ENCODE measurements at regions not wholly inside any gene's neighbourhood (a gene's known extent, or its start where the extent isn't known, plus 50 kb on each side); places are given as distances from the start of the nearest gene placed in this dataset.

- H3K4me3 ChIP-seq (replicated peaks; ENCODE audit: insufficient read depth, low read length): no peak overlapping the region
- TF ChIP-seq POLR2AphosphoS5 (IDR thresholded peaks at IDR 0.05; ENCODE audit: low read depth) (no peak), REST (IDR thresholded peaks at IDR 0.05; ENCODE audit: insufficient replicate concordance, low read depth) (no peak), SPI1 (IDR thresholded peaks at IDR 0.05; ENCODE audit: borderline replicate concordance, low read depth) (no peak), CTCF (IDR thresholded peaks at IDR 0.05; ENCODE audit: insufficient read depth, low read length) (no peak), GABPA (IDR thresholded peaks at IDR 0.05; ENCODE audit: low read depth) (no peak)
- no peak for DNase-seq (ENCODE audit: low read depth in 1 of 2, low spot score in 1 of 2)
- no peak overlapping the region for H3K27ac ChIP-seq (replicated peaks)
- no peaks in the 10 kb centered on the region for H3K27me3 ChIP-seq (ENCODE audit: insufficient read depth, poor library complexity, severe bottlenecking)
Observed at GRCh38 chr12:75805320-75805719, 226.3 kb downstream of the PHLDA1 start.

- Histone ChIP-seq H3K27me3 (ENCODE audit: insufficient read depth, poor library complexity, severe bottlenecking) (peaks cover 2% of the 10 kb centered on the region), H3K4me3 (replicated peaks; ENCODE audit: insufficient read depth, low read length) (no peak overlapping the region), H3K27ac (replicated peaks) (no peak overlapping the region)
- TF ChIP-seq REST (IDR thresholded peaks at IDR 0.05; ENCODE audit: insufficient replicate concordance, low read depth) (no peak), POLR2AphosphoS5 (IDR thresholded peaks at IDR 0.05; ENCODE audit: low read depth) (no peak), SPI1 (IDR thresholded peaks at IDR 0.05; ENCODE audit: borderline replicate concordance, low read depth) (no peak), GABPA (IDR thresholded peaks at IDR 0.05; ENCODE audit: low read depth) (no peak), CTCF (IDR thresholded peaks at IDR 0.05; ENCODE audit: insufficient read depth, low read length) (no peak)
- no peak for DNase-seq (ENCODE audit: low read depth in 1 of 2, low spot score in 1 of 2)
Observed at GRCh38 chr12:75798136-75798926, 233.2 kb downstream of the PHLDA1 start.

GRCh38 chr12:75795125-75795524 lies 236.5 kb downstream of the PHLDA1 start:
- TF ChIP-seq REST (IDR thresholded peaks at IDR 0.05; ENCODE audit: insufficient replicate concordance, low read depth) (no peak), CTCF (IDR thresholded peaks at IDR 0.05; ENCODE audit: insufficient read depth, low read length) (no peak), SPI1 (IDR thresholded peaks at IDR 0.05; ENCODE audit: borderline replicate concordance, low read depth) (no peak), POLR2AphosphoS5 (IDR thresholded peaks at IDR 0.05; ENCODE audit: low read depth) (no peak)
- DNase-seq (ENCODE audit: low read depth in 1 of 2, low spot score in 1 of 2): no peak
- Histone ChIP-seq H3K4me3 (replicated peaks; ENCODE audit: insufficient read depth, low read length) (no peak overlapping the region), H3K27ac (replicated peaks) (no peak overlapping the region), H3K27me3 (ENCODE audit: insufficient read depth, poor library complexity, severe bottlenecking) (peaks cover 7% of the 10 kb centered on the region)
